ENCODE measurements at regions not wholly inside any gene's neighbourhood (a gene's known extent, or its start where the extent isn't known, plus 50 kb on each side); places are given as distances from the start of the nearest gene placed in this dataset.

DNA sequence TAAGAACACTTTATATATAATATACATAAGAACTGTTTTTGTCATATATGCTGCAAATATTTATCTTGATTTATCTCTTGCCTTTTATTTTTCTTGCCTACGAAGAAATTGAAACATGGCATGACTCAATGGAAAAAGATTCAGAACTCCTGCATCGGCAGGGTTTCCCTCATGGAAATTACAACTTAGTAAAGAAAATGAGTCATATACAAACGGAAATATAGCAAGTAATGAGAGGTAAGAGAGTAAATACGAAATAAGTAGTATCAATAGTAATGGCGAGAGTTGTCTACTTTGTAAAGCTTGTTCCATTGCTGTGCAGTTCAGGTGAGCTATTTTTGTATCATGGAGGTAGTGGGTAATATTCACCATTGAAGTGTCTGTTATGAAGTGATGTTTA lies 350.4 kb downstream of the DDX10 start:
- TF ChIP-seq, protein P1, sequence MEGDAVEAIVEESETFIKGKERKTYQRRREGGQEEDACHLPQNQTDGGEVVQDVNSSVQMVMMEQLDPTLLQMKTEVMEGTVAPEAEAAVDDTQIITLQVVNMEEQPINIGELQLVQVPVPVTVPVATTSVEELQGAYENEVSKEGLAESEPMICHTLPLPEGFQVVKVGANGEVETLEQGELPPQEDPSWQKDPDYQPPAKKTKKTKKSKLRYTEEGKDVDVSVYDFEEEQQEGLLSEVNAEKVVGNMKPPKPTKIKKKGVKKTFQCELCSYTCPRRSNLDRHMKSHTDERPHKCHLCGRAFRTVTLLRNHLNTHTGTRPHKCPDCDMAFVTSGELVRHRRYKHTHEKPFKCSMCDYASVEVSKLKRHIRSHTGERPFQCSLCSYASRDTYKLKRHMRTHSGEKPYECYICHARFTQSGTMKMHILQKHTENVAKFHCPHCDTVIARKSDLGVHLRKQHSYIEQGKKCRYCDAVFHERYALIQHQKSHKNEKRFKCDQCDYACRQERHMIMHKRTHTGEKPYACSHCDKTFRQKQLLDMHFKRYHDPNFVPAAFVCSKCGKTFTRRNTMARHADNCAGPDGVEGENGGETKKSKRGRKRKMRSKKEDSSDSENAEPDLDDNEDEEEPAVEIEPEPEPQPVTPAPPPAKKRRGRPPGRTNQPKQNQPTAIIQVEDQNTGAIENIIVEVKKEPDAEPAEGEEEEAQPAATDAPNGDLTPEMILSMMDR (IDR thresholded peaks at IDR 0.05): no peak
- no peak for TF ChIP-seq POLR2A (IDR thresholded peaks at IDR 0.05)

Data from upper lobe of left lung (tissue), 4 donors.